GM12878 (cell line): ENCODE measurements at regions not wholly inside any gene's neighbourhood (a gene's known extent, or its start where the extent isn't known, plus 50 kb on each side); places are given as distances from the start of the nearest gene placed in this dataset.

Experiments used
- CREM ChIP-seq: IDR thresholded peaks from 2 replicates; pipeline ENCODE4 v1.6.1; 2014; ENCODE audit warnings: antibody characterized with exemption, low read depth
- RELA ChIP-seq: fragments of 450-650 bp; IDR thresholded peaks from 2 replicates; pipeline ENCODE4 v1.8.0; 2014; ENCODE audit warnings: borderline replicate concordance; ENCODE audit not compliant: partially characterized antibody
- TBL1XR1 ChIP-seq: IDR thresholded peaks from 2 replicates; pipeline ENCODE4 v1.6.1; 2012; ENCODE audit warnings: low read depth, low read length, improper control_type of control experiment
- TF ChIP-seq, protein P1 (sequence below), 3 experiments: IDR thresholded peaks in 2 of 3; conservative IDR thresholded peaks in 1 of 3; 2 replicates each; pipeline ENCODE4 v1.5.1; 2011; ENCODE audit warnings: low read depth in 3 of 3, low read length in 3 of 3, mild to moderate bottlenecking in 3 of 3, control low read depth in 2 of 3, moderate library complexity in 2 of 3, inconsistent platforms in 1 of 3, mixed read lengths in 1 of 3; ENCODE audit not compliant: control insufficient read depth in 2 of 3, insufficient read depth in 1 of 3; ENCODE audit errors: extremely low read depth in 1 of 3
- TF ChIP-seq, protein P2 (sequence below): fragments of 150-350 bp; IDR thresholded peaks from 2 replicates; pipeline ENCODE4 v1.6.1; 2016; ENCODE audit warnings: low read depth, low read length

- TF ChIP-seq RELA, result no peak
- TF ChIP-seq, protein P1, sequence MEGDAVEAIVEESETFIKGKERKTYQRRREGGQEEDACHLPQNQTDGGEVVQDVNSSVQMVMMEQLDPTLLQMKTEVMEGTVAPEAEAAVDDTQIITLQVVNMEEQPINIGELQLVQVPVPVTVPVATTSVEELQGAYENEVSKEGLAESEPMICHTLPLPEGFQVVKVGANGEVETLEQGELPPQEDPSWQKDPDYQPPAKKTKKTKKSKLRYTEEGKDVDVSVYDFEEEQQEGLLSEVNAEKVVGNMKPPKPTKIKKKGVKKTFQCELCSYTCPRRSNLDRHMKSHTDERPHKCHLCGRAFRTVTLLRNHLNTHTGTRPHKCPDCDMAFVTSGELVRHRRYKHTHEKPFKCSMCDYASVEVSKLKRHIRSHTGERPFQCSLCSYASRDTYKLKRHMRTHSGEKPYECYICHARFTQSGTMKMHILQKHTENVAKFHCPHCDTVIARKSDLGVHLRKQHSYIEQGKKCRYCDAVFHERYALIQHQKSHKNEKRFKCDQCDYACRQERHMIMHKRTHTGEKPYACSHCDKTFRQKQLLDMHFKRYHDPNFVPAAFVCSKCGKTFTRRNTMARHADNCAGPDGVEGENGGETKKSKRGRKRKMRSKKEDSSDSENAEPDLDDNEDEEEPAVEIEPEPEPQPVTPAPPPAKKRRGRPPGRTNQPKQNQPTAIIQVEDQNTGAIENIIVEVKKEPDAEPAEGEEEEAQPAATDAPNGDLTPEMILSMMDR (IDR thresholded peaks at IDR 0.05 in 2 of 3, conservative IDR thresholded peaks at IDR 0.05 in 1 of 3; ENCODE audit: control insufficient read depth in 2 of 3, extremely low read depth in 1 of 3, insufficient read depth in 1 of 3, low read depth in 3 of 3, low read length in 3 of 3), result no peak
- no peak for TF ChIP-seq CREM
- TF ChIP-seq, protein P2, sequence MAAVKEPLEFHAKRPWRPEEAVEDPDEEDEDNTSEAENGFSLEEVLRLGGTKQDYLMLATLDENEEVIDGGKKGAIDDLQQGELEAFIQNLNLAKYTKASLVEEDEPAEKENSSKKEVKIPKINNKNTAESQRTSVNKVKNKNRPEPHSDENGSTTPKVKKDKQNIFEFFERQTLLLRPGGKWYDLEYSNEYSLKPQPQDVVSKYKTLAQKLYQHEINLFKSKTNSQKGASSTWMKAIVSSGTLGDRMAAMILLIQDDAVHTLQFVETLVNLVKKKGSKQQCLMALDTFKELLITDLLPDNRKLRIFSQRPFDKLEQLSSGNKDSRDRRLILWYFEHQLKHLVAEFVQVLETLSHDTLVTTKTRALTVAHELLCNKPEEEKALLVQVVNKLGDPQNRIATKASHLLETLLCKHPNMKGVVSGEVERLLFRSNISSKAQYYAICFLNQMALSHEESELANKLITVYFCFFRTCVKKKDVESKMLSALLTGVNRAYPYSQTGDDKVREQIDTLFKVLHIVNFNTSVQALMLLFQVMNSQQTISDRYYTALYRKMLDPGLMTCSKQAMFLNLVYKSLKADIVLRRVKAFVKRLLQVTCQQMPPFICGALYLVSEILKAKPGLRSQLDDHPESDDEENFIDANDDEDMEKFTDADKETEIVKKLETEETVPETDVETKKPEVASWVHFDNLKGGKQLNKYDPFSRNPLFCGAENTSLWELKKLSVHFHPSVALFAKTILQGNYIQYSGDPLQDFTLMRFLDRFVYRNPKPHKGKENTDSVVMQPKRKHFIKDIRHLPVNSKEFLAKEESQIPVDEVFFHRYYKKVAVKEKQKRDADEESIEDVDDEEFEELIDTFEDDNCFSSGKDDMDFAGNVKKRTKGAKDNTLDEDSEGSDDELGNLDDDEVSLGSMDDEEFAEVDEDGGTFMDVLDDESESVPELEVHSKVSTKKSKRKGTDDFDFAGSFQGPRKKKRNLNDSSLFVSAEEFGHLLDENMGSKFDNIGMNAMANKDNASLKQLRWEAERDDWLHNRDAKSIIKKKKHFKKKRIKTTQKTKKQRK, result no peak
- no peak for TF ChIP-seq TBL1XR1
Observed at GRCh38 chr11:45484326-45484883, 181.0 kb downstream of the CHST1 start.
